Osteocyte (in vitro differentiated cells): ENCODE measurements at regions not wholly inside any gene's neighbourhood (a gene's known extent, or its start where the extent isn't known, plus 50 kb on each side); places are given as distances from the start of the nearest gene placed in this dataset.
A peak's percentile ranks its signal among the peaks of the same experiment; 100 is the strongest.
"Not testable (repeated sequence)": the region's sequence is repeated elsewhere in the genome, so short reads cannot be mapped to it uniquely, and the experiment has no call there.

Experiments used
- DNase-seq: peaks from one replicate; pipeline ENCODE4 v3.0.0; 2021; ENCODE audit warnings: mixed read lengths; ENCODE audit not compliant: unreplicated experiment; ENCODE audit errors: extremely low spot score
- H3K27ac Mint-ChIP-seq: one replicate; pipeline ENCODE4 v1.8.0; 2021; ENCODE audit warnings: mild to moderate bottlenecking, mixed read lengths; ENCODE audit not compliant: unreplicated experiment
- H3K27me3 Mint-ChIP-seq: one replicate; pipeline ENCODE4 v1.8.0; 2021; ENCODE audit warnings: mixed read lengths; ENCODE audit not compliant: unreplicated experiment
- H3K36me3 Mint-ChIP-seq: one replicate; pipeline ENCODE4 v1.8.0; 2021; ENCODE audit warnings: mixed read lengths; ENCODE audit not compliant: unreplicated experiment
- H3K4me1 Mint-ChIP-seq: one replicate; pipeline ENCODE4 v1.8.0; 2021; ENCODE audit warnings: mixed read lengths; ENCODE audit not compliant: unreplicated experiment
- H3K4me3 Mint-ChIP-seq: one replicate; pipeline ENCODE4 v1.8.0; 2021; ENCODE audit warnings: mild to moderate bottlenecking, moderate library complexity, mixed read lengths; ENCODE audit not compliant: unreplicated experiment
- H3K9me3 Mint-ChIP-seq: one replicate; pipeline ENCODE4 v1.8.0; 2021; ENCODE audit warnings: mixed read lengths; ENCODE audit not compliant: unreplicated experiment
- TF ChIP-seq, protein P1 (sequence below): fragments of 200-600 bp; sonication (generic); IDR thresholded peaks from 2 replicates; pipeline ENCODE4 v1.5.0; 2021; ENCODE audit warnings: antibody characterized with exemption, mild to moderate bottlenecking, moderate library complexity

DNA sequence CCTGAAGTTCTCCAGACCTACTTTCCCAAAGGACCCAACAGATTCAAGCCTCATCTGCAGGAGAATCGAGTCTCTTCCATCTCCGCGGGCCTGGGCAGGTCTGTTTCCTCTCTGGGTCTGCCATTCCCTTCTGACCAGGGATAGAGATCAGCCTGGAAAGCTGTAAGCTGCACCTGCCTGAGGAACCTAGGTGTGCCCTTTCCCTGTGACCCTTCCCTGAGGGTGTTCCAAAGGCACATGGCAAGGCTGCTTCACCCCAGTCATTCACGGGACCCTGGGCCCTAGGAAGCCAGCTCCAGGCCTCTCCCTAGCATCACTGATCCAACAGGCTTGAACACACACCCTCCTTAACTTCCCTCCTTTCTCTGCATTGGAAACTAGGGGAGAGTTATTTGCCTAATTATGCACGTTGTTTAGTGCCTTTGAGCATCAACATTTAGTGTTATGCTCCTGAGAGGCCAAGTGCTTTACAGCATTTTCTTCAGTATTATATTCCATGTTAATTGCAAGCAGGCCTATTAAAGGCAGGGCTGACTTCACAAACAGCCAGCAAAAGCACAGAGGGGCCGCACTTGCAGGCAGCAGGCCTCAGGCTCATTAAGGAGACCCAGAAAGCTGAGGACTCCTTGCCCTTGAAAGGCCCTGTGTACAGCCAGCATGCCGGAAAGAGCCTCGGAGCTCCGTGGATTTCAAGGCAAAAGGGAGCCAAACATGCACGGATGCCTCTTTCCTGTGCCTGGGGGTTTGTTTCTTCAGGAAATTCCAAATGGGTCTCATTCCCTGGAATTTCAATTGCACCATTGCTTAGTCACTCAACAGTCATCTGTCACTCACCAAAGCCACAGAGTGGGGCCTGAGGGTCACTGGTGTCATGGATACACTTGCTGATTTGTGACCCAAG is 91.0 kb upstream of the FAM20C start:
- H3K4me1 Mint-ChIP-seq, result peaks cover 35% of the 10 kb centered on the region
- no peaks in the 10 kb centered on the region for H3K27me3 Mint-ChIP-seq
- no peaks in the 10 kb centered on the region for H3K36me3 Mint-ChIP-seq
- peak overlapping the region; percentile 97 for H3K27ac Mint-ChIP-seq
- peak; percentile 80 for DNase-seq
- H3K9me3 Mint-ChIP-seq, result peaks cover 8% of the 10 kb centered on the region
- TF ChIP-seq, protein P1, sequence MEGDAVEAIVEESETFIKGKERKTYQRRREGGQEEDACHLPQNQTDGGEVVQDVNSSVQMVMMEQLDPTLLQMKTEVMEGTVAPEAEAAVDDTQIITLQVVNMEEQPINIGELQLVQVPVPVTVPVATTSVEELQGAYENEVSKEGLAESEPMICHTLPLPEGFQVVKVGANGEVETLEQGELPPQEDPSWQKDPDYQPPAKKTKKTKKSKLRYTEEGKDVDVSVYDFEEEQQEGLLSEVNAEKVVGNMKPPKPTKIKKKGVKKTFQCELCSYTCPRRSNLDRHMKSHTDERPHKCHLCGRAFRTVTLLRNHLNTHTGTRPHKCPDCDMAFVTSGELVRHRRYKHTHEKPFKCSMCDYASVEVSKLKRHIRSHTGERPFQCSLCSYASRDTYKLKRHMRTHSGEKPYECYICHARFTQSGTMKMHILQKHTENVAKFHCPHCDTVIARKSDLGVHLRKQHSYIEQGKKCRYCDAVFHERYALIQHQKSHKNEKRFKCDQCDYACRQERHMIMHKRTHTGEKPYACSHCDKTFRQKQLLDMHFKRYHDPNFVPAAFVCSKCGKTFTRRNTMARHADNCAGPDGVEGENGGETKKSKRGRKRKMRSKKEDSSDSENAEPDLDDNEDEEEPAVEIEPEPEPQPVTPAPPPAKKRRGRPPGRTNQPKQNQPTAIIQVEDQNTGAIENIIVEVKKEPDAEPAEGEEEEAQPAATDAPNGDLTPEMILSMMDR, result no peak
- peak overlapping the region; percentile 54 for H3K4me3 Mint-ChIP-seq

- Mint-ChIP-seq H3K27me3 (no peaks in the 10 kb centered on the region), H3K4me1 (peaks cover 35% of the 10 kb centered on the region), H3K36me3 (no peaks in the 10 kb centered on the region), H3K4me3 (peak overlapping the region; percentile 54), H3K9me3 (peaks cover 8% of the 10 kb centered on the region), H3K27ac (peak overlapping the region; percentile 97)
- TF ChIP-seq, protein P1, result no peak
- DNase-seq, result no peak
Measured at GRCh38 chr7:102047-102711, 90.2 kb upstream of the FAM20C start.

DNA sequence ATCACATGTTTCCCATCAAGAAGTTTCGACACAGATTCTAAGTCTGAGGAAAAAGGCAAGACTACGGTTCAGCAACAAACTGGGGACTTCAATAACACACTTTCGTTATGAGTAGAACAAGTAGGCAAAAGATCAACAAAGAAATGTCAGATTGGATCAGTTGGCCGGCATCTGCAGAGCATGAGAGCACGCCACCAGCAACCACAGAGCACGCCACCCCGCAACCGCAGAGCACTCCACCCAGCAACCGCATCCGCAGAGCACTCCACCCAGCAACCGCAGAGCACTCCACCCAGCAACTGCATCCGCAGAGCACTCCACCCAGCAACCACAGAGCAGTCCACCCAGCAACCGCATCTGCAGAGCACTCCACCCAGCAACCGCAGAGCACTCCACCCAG is 89.7 kb upstream of the FAM20C start:
- H3K4me3 Mint-ChIP-seq, result no peak overlapping the region

DNA sequence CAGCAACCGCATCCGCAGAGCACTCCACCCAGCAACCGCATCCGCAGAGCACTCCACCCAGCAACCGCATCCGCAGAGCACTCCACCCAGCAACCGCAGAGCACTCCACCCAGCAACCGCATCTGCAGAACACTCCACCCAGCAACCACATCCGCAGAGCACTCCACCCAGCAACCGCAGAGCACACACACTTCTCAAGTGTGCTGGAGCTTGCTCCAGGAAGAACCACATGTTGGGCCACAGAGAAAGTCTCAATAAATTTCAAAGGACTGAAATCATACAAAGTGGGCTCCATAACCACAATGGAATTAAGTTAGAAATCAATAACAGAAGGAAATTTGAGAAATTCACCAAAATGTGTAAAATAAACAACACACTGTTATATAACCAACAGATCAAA is 88.4 kb upstream of the FAM20C start:
- not testable (repeated sequence) for H3K9me3 Mint-ChIP-seq, H3K4me3 Mint-ChIP-seq, H3K27ac Mint-ChIP-seq, H3K27me3 Mint-ChIP-seq, DNase-seq, H3K36me3 Mint-ChIP-seq
- H3K4me1 Mint-ChIP-seq, result peaks cover 35% of the 10 kb centered on the region

More for the DNA sequence above, 89.7 kb upstream of the FAM20C start:
- H3K9me3 Mint-ChIP-seq, result peaks cover 8% of the 10 kb centered on the region
- H3K4me1 Mint-ChIP-seq, result peaks cover 35% of the 10 kb centered on the region
- no peaks in the 10 kb centered on the region for H3K27me3 Mint-ChIP-seq
- TF ChIP-seq, protein P1, result no peak
- no peaks in the 10 kb centered on the region for H3K36me3 Mint-ChIP-seq
- peak; percentile 86 for DNase-seq
- peak overlapping the region; percentile 97 for H3K27ac Mint-ChIP-seq

GRCh38 chr7:105002-105401 is 87.4 kb upstream of the FAM20C start:
- H3K9me3 Mint-ChIP-seq, result no peaks in the 10 kb centered on the region
- TF ChIP-seq, protein P1, result no peak
- peaks cover 29% of the 10 kb centered on the region for H3K4me1 Mint-ChIP-seq
- H3K4me3 Mint-ChIP-seq, result no peak overlapping the region
- no peak overlapping the region for H3K27ac Mint-ChIP-seq
- no peaks in the 10 kb centered on the region for H3K36me3 Mint-ChIP-seq
- DNase-seq, result no peak
- H3K27me3 Mint-ChIP-seq, result no peaks in the 10 kb centered on the region
